Esophagus squamous epithelium (tissue), 4 donors: ENCODE measurements at regions not wholly inside any gene's neighbourhood (a gene's known extent, or its start where the extent isn't known, plus 50 kb on each side); places are given as distances from the start of the nearest gene placed in this dataset.
"Not testable (repeated sequence)": the region's sequence is repeated elsewhere in the genome, so short reads cannot be mapped to it uniquely, and the experiment has no call there.

Source experiments
- CTCF ChIP-seq, 6 experiments: fragments of 450-650 bp in 4 of 6; fragments of 200-600 bp in 2 of 6; sonication (generic) in 2 of 6; IDR thresholded peaks; one replicate each; pipeline ENCODE4 v1.5.1; 2016 to 2019; ENCODE audit warnings: antibody characterized with exemption in 6 of 6, mild to moderate bottlenecking in 4 of 6, moderate library complexity in 4 of 6
- POLR2A ChIP-seq, 4 donors: fragments of 450-650 bp; IDR thresholded peaks; one replicate each; pipeline ENCODE4 v1.6.1; 2017; ENCODE audit warnings: antibody characterized with exemption in 4 of 4, mild to moderate bottlenecking in 4 of 4, moderate library complexity in 3 of 4

GRCh38 chr4:56592417-56592816 lies 86.8 kb downstream of the ARL9 start:
- TF ChIP-seq CTCF, POLR2A (IDR thresholded peaks at IDR 0.05): not testable (repeated sequence)
